ENCODE measurements at regions not wholly inside any gene's neighbourhood (a gene's known extent, or its start where the extent isn't known, plus 50 kb on each side); places are given as distances from the start of the nearest gene placed in this dataset.

GRCh38 chr12:93015871-93016751, 87.0 kb upstream of the EEA1 start:
- no peak for DNase-seq

GRCh38 chr12:93016752-93017350, 87.8 kb upstream of the EEA1 start:
- DNase-seq, result no peak

DNA sequence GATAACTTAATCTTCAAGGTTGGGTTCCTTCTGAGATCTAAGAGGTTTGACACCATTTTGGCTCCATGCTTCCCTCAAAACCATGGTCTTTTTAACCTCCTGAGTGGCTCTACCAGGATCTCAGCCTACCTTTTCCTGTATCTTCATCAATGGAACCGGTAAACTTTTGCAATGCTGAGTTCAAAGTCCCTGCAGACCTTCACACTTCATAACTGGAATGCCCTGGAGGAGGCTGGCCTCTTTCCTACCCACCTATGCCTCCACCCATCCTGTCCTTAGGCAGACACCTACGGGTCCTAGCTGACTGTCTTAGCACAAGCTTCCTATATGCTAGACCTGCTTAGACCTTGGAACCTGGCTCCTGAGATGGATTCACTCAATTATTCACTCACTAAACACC, 89.5 kb upstream of the EEA1 start:
- DNase-seq, result no peak

DNA sequence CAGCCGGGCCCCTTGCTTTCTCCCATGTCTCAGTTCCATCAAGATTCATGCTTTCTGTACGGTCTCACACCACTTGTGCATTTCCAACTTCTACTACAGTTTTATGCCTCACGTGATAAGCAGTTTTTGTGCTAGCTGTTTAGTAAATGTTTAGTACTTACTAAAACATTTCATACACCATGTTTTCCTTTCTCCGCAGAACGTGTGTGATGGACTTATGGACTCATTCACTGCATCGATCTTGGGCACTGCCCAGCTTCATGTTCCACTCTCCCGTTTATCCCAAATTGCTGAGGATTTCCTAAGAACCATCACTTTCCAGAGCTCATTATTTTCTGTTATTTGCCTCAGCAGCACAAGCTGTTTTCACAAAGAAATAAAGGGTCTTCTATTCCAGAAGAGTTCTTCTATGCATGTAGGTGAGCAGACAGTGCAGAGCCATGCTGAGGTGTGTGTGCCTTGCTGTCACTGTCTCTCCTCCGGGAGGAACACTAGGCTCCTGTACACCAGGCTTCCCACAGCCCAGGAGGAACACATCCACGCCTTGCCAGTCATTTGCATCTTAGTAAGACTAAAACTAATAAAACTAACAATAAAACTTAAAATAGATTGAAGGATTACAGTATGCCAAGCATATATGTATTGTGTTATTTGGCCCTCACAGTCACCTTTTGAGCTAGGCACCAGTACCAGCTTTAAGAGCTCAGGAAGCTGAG, 90.3 kb upstream of the EEA1 start:
- no peak for DNase-seq

DNA sequence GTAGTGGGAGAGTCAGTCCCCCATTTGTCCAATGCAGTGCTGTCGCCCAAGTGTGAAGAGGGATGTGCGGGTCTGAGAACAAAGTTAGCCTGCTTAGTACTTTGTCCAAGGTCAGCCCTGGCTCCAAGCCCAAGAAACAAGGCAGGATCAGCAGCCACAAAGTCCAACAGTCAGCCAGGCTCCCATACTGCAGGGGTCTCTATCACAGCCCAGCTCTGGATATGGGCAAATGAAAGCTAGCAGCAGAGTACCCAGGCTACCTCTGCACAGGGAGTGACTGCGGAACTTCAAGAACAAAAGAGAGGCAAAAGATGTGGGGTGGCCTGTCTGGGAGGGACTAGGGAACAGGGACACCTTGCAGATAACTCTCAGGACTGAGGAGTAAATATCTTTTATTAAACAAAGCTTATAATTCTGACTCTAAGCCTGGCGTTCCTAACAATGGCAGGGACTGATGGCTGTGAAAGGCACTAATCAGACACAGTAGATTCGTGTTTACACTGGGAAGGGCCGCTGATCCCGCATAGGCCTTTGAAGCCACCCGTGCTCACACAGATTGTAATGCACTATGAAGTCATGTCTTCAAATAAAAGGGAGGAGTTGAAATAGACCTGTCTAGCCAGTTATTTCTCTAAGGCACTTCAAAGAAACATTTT, 91.0 kb upstream of the EEA1 start:
- DNase-seq, result no peak

GRCh38 chr12:93020631-93021597, 91.8 kb upstream of the EEA1 start:
- DNase-seq, result no peak

DNA sequence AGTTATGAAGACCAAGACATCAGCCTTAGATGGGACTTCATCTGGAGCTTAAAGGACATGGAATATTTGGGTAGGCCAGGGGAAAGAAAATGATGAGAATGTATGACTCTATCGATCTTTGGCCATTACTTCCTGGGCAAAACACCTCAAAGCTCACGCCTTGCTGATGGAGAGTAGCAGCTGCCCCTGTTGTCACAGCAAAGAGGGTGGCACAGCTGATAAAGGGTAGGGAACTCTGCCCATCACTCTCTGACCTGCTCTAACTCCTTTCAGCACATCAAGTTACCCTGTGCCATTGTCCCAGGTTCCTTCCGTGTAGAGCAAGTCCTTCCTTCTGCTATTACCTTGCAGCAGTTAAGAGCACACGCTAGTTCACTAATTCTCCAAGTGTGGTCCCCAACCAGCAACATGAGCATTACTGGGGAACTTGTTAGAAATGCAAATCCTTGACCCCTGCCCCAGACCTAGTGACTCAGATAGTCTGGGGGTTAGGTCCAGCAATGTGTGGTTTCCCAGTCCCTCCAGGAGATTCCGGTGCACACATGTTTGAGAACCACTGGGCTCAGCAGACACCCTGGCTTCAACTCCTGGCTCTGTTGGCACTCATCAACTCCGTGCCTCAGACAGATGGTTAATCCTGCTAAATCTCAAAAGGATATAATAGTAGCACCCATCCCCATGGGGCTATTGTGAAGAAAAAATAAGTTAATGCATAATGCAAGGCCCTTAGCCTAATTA, 93.7 kb upstream of the EEA1 start:
- no peak for DNase-seq

DNA sequence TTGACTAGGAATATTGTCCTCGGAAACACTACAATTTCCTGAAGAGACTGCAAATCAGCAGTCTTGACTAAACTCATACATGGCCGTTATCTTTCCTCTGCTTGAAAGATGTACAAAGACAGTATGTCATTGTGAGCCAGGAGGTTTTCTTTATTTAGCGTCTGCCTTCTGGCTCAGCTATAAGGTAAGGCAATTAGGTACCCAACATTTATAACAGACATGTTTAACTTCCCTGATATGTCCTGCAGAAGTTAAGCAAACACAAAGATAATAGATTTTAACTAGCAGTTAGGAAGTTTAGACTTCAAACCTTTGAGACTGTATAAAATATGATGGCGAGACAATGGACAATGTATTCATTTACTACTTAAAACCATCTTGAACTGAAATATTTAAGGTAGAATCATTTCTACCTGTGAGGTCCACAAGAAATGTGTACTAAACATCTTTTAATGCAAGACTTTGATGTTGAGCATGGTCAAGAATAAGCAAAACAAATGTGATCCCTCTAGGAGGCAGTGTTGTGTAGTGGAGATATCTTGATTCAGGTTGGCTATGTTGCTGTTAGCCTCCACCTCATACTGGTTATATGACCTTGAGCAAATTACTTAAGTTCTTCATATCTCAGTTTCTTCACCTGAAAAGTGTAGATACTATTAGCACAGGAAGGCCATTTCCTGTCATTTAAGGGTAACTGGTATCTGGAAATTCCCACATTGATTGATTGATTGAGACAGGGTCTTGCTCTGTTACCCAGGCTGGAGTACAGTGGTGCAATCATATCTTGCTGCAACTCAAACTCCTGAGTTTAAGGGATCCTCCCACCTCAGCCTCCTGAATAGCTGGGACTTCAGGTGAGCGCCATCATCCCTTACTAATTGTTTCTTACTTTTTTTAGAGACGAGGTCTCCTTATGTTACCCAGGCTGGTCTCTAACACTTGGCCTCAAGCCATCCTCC, 96.3 kb upstream of the EEA1 start:
- DNase-seq, result peak; percentile 53

DNA sequence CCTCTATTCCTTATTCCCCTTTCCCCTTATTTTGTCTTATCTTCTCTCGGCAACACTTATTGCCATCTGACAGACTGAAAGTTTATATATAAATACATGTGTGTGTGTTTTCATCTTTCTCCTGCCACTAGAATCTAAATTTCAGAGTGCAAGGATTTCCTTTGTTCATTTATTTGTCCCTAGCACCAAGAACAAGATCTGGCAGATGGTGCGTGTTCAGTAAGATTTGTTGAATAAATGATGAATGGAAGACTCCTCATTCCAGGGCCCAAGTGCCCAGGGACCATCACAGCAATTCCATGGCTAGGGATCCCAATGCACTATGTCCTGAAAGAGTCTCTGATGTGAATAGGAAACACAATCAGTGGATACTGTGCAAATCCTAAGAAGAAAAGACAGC, 97.9 kb upstream of the EEA1 start:
- DNase-seq, result no peak

GRCh38 chr12:93029091-93029490, 100.0 kb upstream of the EEA1 start:
- DNase-seq, result no peak

DNA sequence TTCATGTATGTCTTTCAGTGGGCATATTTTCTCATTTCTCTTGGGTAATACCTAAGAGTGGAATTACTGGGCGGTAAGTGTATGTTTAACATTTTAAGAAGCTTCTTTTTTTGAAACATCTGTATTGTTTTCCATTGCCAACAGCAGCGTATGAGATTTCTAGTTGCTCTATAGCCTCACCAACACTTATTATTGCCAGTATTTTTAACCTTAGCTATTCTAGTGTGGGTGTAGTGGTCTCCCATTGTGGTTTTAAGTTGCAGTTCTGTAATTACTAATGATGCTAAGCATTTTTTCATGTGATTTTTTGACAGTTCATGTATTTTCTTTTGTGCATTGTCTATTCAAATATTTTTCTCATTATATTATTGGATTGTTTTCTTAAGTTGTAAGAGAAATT, 101.9 kb upstream of the EEA1 start:
- DNase-seq, result no peak

DNA sequence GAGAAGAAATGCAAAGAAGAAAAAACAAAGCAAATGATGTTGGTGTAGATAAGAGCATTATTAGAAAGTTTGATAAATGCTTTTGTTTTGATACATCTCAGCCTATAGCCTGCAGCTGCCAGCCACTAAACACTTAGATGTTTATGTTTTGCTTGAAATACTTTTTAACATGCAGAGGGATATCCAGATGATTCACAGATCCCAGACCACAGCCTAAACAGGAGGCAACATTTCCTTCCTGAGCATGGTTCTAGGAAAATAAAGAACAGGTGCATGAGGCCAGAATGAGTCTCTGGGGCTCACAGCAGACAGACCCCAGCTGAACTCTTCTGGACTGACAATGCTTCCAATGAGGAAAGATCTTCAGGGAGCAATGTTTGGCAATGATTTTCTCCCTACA, 103.7 kb upstream of the EEA1 start:
- no peak for DNase-seq

DNA sequence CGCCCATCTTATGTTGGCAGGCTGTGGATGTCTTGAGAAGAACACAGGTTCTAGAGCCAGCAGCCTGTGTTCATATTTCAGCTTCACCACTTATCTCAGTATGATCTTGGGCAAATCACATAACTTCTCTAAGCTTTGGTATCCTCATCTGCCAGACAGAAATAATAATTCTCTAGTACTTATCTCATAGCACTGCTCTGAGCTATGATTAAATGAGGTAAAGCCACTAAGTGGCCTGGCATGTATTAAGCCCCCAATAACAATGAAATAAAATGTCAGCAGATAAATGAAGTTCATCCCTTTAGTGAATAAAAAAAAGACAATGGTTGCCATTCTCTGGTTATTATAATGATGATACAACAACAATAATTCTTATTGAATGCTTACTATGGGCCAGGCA, 104.9 kb upstream of the EEA1 start:
- no peak for DNase-seq

DNA sequence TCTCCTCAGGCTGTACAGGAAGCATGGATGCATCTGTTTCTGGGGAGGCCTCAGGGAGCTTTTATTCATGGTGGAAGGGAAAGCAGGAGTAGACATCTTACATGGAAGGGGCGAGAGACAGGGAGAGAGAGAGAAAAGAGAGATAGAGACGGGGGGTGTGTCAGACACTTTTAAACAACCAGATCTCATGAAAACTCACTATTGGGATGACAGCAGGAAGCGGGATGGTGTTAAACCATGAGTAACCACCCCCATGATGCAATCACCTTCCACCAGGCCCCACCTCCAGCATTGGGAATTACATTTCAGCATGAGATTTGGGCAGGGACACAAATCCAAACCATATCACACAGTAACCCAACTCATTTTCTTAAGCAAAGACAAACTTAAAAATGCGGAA, 110.0 kb upstream of the EEA1 start:
- DNase-seq, result no peak

- no peak for DNase-seq
These were observed 110.8 kb upstream of the EEA1 start for GRCh38 chr12:93039930-93040329.

GRCh38 chr12:93040367-93040766, 111.3 kb upstream of the EEA1 start:
- DNase-seq, result no peak

DNA sequence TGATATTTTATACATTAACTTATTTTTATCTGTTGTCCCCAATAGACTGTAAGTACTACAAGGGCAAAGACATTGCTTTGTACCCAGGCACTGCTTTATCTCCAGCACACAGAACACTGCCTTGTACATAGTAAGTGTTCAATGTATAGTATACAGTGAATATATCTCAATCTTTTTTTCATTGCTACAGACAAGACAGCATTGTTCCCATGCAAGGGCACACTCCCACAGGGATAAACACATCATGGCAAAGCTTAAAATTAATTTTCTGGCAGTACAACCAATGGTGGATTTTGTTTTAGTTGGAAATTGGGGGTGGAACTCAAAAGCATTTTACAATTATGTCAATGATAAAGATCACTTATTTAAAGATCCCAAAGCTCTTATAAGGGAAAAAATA, 112.3 kb upstream of the EEA1 start:
- no peak for DNase-seq

DNA sequence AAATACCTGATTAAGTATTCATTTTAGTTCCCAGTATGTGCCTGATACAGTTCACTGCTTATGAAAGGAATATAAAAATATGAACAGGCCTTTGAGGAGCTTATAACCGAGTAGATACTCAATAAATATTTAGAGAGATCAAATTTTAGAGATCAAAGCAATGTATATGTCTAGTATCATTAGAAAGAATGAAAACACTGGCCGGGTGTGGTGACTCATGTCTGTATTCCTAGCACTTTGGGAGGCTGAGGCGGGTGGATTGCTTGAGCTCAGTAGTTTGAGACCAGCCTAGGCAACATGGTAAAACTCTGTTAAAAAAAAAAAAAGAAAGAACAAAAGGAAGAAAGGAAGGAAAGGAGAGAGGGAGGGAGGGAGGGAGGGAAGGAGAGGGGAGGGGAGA, 113.2 kb upstream of the EEA1 start:
- no peak for DNase-seq

DNA sequence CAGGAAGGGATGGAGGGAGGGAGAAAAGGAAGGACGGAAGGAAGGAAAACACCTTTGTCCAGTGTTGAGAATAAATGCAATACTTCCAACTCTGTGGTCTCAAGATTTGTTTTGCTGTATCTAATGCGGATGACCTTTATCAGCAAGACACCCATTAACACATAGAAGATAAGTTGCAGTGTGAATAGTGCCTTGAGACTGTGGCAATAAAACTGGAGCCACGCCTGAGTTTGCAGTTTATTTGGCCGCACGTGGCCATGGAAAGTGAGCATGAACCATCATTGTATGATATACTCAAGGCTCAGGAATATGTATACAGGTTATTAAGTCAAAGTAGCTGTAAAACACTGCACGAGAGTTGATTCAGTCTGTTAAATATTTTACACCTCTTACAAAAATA, 113.6 kb upstream of the EEA1 start:
- no peak for DNase-seq

- DNase-seq, result no peak
These were observed 114.2 kb upstream of the EEA1 start for GRCh38 chr12:93043192-93043876.
